ENCODE measurements at regions not wholly inside any gene's neighbourhood (a gene's known extent, or its start where the extent isn't known, plus 50 kb on each side); places are given as distances from the start of the nearest gene placed in this dataset.
"Not testable (repeated sequence)": the region's sequence is repeated elsewhere in the genome, so short reads cannot be mapped to it uniquely, and the experiment has no call there.

GRCh38 chr4:18198653-18199052, 177.1 kb upstream of the LCORL start:
- ATAC-seq, result no peak
- no peaks in the 10 kb centered on the region for H3K9me3 ChIP-seq (ENCODE audit: control insufficient read depth, low read length)
- intact Hi-C loops (cut with DNase I), result no loop called here
- no peaks in the 10 kb centered on the region for H3K27me3 ChIP-seq (ENCODE audit: control insufficient read depth, insufficient read depth)
- no peak overlapping the region for H3K27ac ChIP-seq (ENCODE audit: low read length)
- no peaks in the 10 kb centered on the region for H3K4me1 ChIP-seq (ENCODE audit: control insufficient read depth, insufficient read depth, low read length)
- WGBS, result 68% methylated on average over 6 of the region's 6 CpGs
- no peak overlapping the region for H3K4me3 ChIP-seq (ENCODE audit: low read length)
- DNase-seq, result no peak

GRCh38 chr4:18197467-18197866, 175.9 kb upstream of the LCORL start:
- intact Hi-C loops (cut with DNase I), result no loop called here
- no peak for ATAC-seq
- 57% methylated on average over 5 of the region's 5 CpGs for WGBS
- no peak for DNase-seq
- no peaks in the 10 kb centered on the region for H3K27me3 ChIP-seq (ENCODE audit: control insufficient read depth, insufficient read depth)
- no peak overlapping the region for H3K27ac ChIP-seq (ENCODE audit: low read length)
- H3K4me1 ChIP-seq (ENCODE audit: control insufficient read depth, insufficient read depth, low read length), result no peaks in the 10 kb centered on the region
- no peak overlapping the region for H3K4me3 ChIP-seq (ENCODE audit: low read length)
- H3K9me3 ChIP-seq (ENCODE audit: control insufficient read depth, low read length), result no peaks in the 10 kb centered on the region

- no peaks in the 10 kb centered on the region for H3K4me1 ChIP-seq (ENCODE audit: control insufficient read depth, insufficient read depth, low read length)
- intact Hi-C loops (cut with DNase I), result no loop called here
- ATAC-seq (no peak), DNase-seq (no peak)
- H3K27ac ChIP-seq (ENCODE audit: low read length), result no peak overlapping the region
- H3K4me3 ChIP-seq (ENCODE audit: low read length), result no peak overlapping the region
- WGBS, result 71% methylated on average over 6 of the region's 6 CpGs
- H3K27me3 ChIP-seq (ENCODE audit: control insufficient read depth, insufficient read depth), result no peaks in the 10 kb centered on the region
- no peaks in the 10 kb centered on the region for H3K9me3 ChIP-seq (ENCODE audit: control insufficient read depth, low read length)
Observed at GRCh38 chr4:18194278-18194677, 172.7 kb upstream of the LCORL start.

GRCh38 chr4:18192901-18193300, 171.3 kb upstream of the LCORL start:
- no peak overlapping the region for H3K4me3 ChIP-seq (ENCODE audit: low read length)
- intact Hi-C loops (cut with DNase I), result no loop called here
- H3K4me1 ChIP-seq (ENCODE audit: control insufficient read depth, insufficient read depth, low read length), result no peaks in the 10 kb centered on the region
- 55% methylated on average over 3 of the region's 3 CpGs for WGBS
- H3K9me3 ChIP-seq (ENCODE audit: control insufficient read depth, low read length), result no peaks in the 10 kb centered on the region
- no peak overlapping the region for H3K27ac ChIP-seq (ENCODE audit: low read length)
- H3K27me3 ChIP-seq (ENCODE audit: control insufficient read depth, insufficient read depth), result no peaks in the 10 kb centered on the region
- DNase-seq (no peak), ATAC-seq (no peak)

GRCh38 chr4:18185491-18185890, 163.9 kb upstream of the LCORL start:
- no peak overlapping the region for H3K27ac ChIP-seq (ENCODE audit: low read length)
- H3K4me3 ChIP-seq (ENCODE audit: low read length), result no peak overlapping the region
- H3K4me1 ChIP-seq (ENCODE audit: control insufficient read depth, insufficient read depth, low read length), result no peaks in the 10 kb centered on the region
- intact Hi-C loops (cut with DNase I), result no loop called here
- H3K9me3 ChIP-seq (ENCODE audit: control insufficient read depth, low read length), result no peaks in the 10 kb centered on the region
- 94% methylated on average over 2 of the region's 2 CpGs for WGBS
- ATAC-seq (no peak), DNase-seq (no peak)
- H3K27me3 ChIP-seq (ENCODE audit: control insufficient read depth, insufficient read depth), result no peaks in the 10 kb centered on the region

- H3K4me1 ChIP-seq (ENCODE audit: control insufficient read depth, insufficient read depth, low read length), result no peaks in the 10 kb centered on the region
- no peaks in the 10 kb centered on the region for H3K9me3 ChIP-seq (ENCODE audit: control insufficient read depth, low read length)
- no peaks in the 10 kb centered on the region for H3K27me3 ChIP-seq (ENCODE audit: control insufficient read depth, insufficient read depth)
- intact Hi-C loops (cut with DNase I), result no loop called here
- no peak overlapping the region for H3K27ac ChIP-seq (ENCODE audit: low read length)
- H3K4me3 ChIP-seq (ENCODE audit: low read length), result no peak overlapping the region
- no peak for ATAC-seq
- DNase-seq, result no peak
Observed at GRCh38 chr4:18180892-18181291, 159.3 kb upstream of the LCORL start.

GRCh38 chr4:18180122-18180521, 158.6 kb upstream of the LCORL start:
- WGBS, result 67% methylated on average over 4 of the region's 4 CpGs
- no peak overlapping the region for H3K4me3 ChIP-seq (ENCODE audit: low read length)
- no peaks in the 10 kb centered on the region for H3K4me1 ChIP-seq (ENCODE audit: control insufficient read depth, insufficient read depth, low read length)
- H3K27me3 ChIP-seq (ENCODE audit: control insufficient read depth, insufficient read depth), result no peaks in the 10 kb centered on the region
- H3K27ac ChIP-seq (ENCODE audit: low read length), result no peak overlapping the region
- H3K9me3 ChIP-seq (ENCODE audit: control insufficient read depth, low read length), result no peaks in the 10 kb centered on the region
- DNase-seq, result no peak
- intact Hi-C loops (cut with DNase I), result no loop called here
- no peak for ATAC-seq

- Histone ChIP-seq H3K4me1 (ENCODE audit: control insufficient read depth, insufficient read depth, low read length) (no peaks in the 10 kb centered on the region), H3K9me3 (ENCODE audit: control insufficient read depth, low read length) (no peaks in the 10 kb centered on the region), H3K27me3 (ENCODE audit: control insufficient read depth, insufficient read depth) (no peaks in the 10 kb centered on the region), H3K27ac (ENCODE audit: low read length) (no peak overlapping the region), H3K4me3 (ENCODE audit: low read length) (no peak overlapping the region)
- no peak for DNase-seq
- no peak for ATAC-seq
- intact Hi-C loops (cut with DNase I), result no loop called here
- WGBS, result 81% methylated on average over 2 of the region's 2 CpGs
Observed at GRCh38 chr4:18171896-18172295, 150.3 kb upstream of the LCORL start.

GRCh38 chr4:18167831-18168230, 146.3 kb upstream of the LCORL start:
- Histone ChIP-seq H3K4me3 (ENCODE audit: low read length) (no peak overlapping the region), H3K27me3 (ENCODE audit: control insufficient read depth, insufficient read depth) (no peaks in the 10 kb centered on the region), H3K4me1 (ENCODE audit: control insufficient read depth, insufficient read depth, low read length) (no peaks in the 10 kb centered on the region), H3K9me3 (ENCODE audit: control insufficient read depth, low read length) (no peaks in the 10 kb centered on the region), H3K27ac (ENCODE audit: low read length) (no peak overlapping the region)
- ATAC-seq (no peak), DNase-seq (no peak)
- 86% methylated on average over 4 of the region's 4 CpGs for WGBS
- intact Hi-C loops (cut with DNase I), result no loop called here

GRCh38 chr4:18166925-18167324, 145.4 kb upstream of the LCORL start:
- WGBS, result 82% methylated on average over 3 of the region's 3 CpGs
- no peak overlapping the region for H3K27ac ChIP-seq (ENCODE audit: low read length)
- no peak for ATAC-seq
- DNase-seq, result no peak
- H3K4me1 ChIP-seq (ENCODE audit: control insufficient read depth, insufficient read depth, low read length), result no peaks in the 10 kb centered on the region
- no peaks in the 10 kb centered on the region for H3K27me3 ChIP-seq (ENCODE audit: control insufficient read depth, insufficient read depth)
- H3K9me3 ChIP-seq (ENCODE audit: control insufficient read depth, low read length), result no peaks in the 10 kb centered on the region
- no peak overlapping the region for H3K4me3 ChIP-seq (ENCODE audit: low read length)
- intact Hi-C loops (cut with DNase I), result no loop called here

- H3K4me3 ChIP-seq (ENCODE audit: low read length), result no peak overlapping the region
- ATAC-seq (no peak), DNase-seq (no peak)
- no peaks in the 10 kb centered on the region for H3K27me3 ChIP-seq (ENCODE audit: control insufficient read depth, insufficient read depth)
- H3K9me3 ChIP-seq (ENCODE audit: control insufficient read depth, low read length), result no peaks in the 10 kb centered on the region
- WGBS, result 86% methylated on average over 1 of the region's 1 CpG
- H3K27ac ChIP-seq (ENCODE audit: low read length), result no peak overlapping the region
- intact Hi-C loops (cut with DNase I), result no loop called here
- H3K4me1 ChIP-seq (ENCODE audit: control insufficient read depth, insufficient read depth, low read length), result no peaks in the 10 kb centered on the region
Observed at GRCh38 chr4:18162453-18162852, 140.9 kb upstream of the LCORL start.

- ATAC-seq; H3K4me3 ChIP-seq (ENCODE audit: low read length); H3K9me3 ChIP-seq (ENCODE audit: control insufficient read depth, low read length); H3K4me1 ChIP-seq (ENCODE audit: control insufficient read depth, insufficient read depth, low read length); H3K27me3 ChIP-seq (ENCODE audit: control insufficient read depth, insufficient read depth); intact Hi-C loops (cut with DNase I); H3K27ac ChIP-seq (ENCODE audit: low read length): not testable (repeated sequence)
- DNase-seq, result peak in 1 of 3 donors; percentile 40
- 97% methylated on average over 51 of the region's 51 CpGs for WGBS
Observed at GRCh38 chr4:18159117-18159912, 137.8 kb upstream of the LCORL start.

All from right cardiac atrium (tissue), 5 donors.